GM19025 (cell line): ENCODE measurements at regions not wholly inside any gene's neighbourhood (a gene's known extent, or its start where the extent isn't known, plus 50 kb on each side); places are given as distances from the start of the nearest gene placed in this dataset.

Source experiments
- ATAC-seq: cut with Tn5 transposase; IDR thresholded peaks from one replicate; pipeline ENCODE4 v1.9.1; 2021; ENCODE audit warnings: mild to moderate bottlenecking, low read depth, moderate library complexity; ENCODE audit not compliant: unreplicated experiment

- ATAC-seq = no peak
These were observed 364.9 kb upstream of the PMFBP1 start for GRCh38 chr16:72536723-72537435.

DNA sequence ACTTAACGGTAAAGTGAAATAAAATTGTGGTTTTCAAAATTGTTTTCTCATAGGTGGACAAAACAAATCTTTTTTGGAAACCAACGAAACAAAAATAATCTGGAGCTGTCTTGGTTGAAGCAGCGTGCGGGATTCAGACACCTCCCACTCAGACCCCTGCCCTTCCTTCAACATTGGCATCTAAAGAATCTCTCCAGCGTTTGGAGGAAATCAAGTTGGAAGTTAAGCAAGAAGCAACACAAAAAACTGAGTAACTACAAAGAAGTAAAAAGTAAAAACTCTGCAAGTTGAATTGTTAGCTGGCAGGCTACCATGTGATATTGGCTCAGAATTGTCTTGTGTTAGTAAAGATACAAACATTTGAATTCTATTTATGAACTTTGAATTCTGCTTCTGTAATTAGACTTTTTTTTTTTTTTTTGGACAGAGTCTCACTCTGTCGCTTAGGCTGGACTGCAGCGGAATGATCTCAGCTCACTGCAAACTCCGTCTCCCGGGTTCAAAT lies 361.0 kb upstream of the PMFBP1 start:
- ATAC-seq = no peak

DNA sequence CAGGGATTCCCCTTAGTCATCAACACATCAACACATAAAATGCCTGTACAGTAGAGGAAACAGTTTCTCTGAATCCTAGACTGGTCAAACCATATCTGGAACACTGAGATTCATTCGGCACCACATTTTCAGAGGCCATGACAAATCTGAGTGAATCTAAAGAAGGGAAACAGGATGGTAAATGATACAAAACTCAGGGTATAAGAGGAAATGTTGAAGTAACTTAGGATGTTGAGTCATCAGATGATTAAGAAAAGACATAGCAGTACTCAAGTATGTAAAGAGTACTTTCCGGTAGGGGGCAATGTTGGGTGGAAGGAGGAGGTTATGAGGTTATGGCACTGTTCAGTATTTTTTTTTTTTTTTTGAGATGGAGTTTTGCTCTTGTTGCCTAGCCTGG lies 358.5 kb upstream of the PMFBP1 start:
- no peak for ATAC-seq

DNA sequence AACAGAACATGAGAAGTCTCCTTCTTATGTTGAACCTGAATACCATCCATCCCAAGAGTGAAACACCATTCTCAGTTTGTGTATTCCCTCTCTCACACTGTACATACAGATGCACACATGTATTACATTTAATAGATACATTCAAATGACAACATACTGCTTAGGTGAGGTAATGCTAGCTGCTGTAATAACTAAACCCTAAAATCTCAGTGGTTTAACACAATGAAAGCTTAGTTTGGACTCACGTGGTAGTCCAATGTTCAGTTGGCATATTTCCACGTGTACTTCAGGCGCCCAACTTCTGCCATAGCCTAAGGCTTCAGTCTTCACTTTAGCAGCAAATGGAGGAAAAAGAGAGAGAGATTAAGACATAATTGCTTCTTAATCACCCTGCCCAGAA lies 351.1 kb upstream of the PMFBP1 start:
- ATAC-seq = no peak

- no peak for ATAC-seq
These were observed 345.2 kb upstream of the PMFBP1 start for GRCh38 chr16:72517154-72517553.

GRCh38 chr16:72511171-72511570 lies 339.2 kb upstream of the PMFBP1 start:
- no peak for ATAC-seq

GRCh38 chr16:72508191-72508590 lies 336.2 kb upstream of the PMFBP1 start:
- ATAC-seq = no peak

- no peak for ATAC-seq
These were observed 330.6 kb upstream of the PMFBP1 start for GRCh38 chr16:72502594-72503005.

- no peak for ATAC-seq
These were observed 330.0 kb upstream of the PMFBP1 start for GRCh38 chr16:72501739-72502593.

DNA sequence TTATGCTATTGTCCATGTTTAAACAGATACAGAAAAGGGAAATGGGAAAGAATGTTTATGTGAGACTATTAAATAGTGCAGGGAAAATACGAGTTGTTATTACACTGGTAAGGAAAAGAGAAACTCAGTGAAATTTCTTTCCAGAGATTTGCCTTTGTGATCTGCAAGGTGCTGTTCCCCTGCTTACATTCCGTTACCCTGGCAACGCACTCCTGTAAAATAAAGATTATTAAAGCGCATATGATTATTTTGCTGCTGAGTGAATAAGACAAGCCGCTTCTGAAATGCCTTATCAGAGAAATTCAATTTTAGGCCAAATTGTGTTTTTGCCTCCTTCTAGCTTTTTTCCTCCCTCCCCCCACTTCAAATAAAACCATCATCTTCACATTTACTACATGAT lies 328.6 kb upstream of the PMFBP1 start:
- ATAC-seq = no peak

- ATAC-seq = no peak
These were observed 321.9 kb upstream of the PMFBP1 start for GRCh38 chr16:72493716-72494415.

DNA sequence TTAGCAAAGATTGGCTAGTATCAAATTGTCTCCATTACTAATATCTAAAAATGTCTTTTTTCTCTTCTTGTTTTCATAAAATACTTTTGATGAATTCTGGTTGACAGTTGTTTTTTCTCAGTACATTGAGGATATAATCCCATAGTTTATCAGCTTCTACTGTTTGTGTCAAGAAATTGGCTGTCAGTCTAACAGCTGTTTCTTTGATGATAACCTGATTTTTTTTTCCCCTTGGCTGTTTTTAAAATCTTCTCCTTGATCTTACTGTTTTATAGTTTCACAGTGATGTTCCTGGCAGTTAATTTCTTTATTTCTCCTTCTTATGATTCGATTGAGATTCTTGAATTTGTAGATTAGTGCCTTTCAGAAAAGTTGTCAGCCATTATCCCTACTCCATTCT lies 315.3 kb upstream of the PMFBP1 start:
- ATAC-seq = no peak

DNA sequence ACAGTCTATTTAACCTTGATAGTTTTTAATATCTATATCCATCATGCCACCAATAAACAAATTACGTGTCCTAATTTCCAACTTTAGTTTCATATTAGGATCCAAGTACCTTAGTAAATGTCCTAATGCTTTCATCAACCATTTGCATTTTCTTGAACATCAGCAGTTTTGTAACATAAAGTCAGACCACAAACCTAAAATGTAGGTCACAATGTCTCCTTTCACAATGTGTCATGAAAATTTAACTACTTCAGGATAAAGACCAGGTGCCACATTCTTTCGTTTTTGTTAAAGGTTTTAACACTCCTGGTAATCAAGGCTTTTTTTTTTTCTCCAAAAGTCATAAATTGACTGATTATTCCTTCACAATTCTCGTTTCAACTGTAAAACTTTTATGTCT lies 310.7 kb upstream of the PMFBP1 start:
- no peak for ATAC-seq

DNA sequence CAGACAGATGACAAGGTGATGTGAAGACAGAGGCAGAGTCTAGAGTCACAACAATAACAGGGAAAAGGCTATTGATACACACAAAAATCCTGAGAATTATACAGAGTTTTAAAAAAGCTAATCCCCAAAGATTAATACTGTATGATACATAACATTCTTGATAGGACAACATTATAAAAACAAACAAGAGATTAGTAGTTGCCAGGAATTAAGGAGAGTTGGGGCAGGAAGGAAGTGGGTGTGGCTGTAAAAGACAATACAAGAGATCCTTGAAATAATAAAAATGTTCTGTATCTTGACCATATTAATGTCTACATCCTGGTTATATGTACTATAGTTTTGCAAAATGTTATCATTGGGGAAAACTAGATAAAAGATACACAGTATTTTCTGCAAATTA lies 309.5 kb upstream of the PMFBP1 start:
- no peak for ATAC-seq

DNA sequence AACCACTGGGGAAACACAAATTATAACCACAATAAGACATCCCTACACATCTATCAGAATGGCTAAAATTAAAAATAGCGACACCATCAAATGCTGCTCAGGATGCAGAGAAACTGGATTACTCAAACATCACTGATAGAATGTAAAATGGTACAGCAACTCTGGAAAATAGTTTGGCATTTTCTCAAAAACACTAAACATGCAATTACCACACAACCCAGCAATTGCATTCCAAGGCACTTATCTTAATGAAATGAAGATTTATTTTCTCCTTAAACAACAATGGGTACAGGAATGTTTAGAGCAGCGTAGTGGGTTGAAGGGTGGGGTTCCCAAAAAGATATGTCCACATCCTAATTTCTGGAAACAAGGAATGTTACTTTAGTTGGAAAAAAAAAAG lies 309.0 kb upstream of the PMFBP1 start:
- ATAC-seq = no peak

GRCh38 chr16:72475688-72476087 lies 303.7 kb upstream of the PMFBP1 start:
- no peak for ATAC-seq

DNA sequence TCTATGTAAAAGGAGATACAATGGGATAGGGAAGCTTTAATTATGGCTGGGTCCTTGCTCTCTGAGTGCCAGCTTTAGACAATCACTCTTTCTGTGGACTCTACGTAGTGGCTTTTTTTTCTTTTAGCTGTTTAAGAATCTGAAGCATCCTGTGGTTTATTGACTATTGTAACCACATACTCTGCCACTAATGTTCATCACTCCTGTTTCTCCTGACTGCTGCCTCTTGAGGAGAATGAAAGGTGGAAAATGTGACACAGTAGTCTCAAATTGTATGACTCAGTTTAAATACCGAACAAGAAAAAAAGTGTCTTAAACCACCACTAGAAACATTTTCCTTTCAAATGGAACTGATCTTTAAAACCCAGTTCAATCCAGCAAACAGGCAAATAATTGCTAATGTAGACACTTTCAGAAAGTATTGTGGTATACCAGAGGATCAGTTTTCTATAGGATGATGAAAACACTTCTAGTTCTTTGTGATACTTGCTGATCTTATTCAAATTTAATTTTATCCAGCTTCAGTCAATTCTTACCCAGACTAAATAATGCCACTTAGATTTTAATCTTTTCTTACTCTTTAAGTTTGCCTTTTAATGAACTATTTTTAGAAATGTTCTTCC lies 302.7 kb upstream of the PMFBP1 start:
- no peak for ATAC-seq

- no peak for ATAC-seq
These were observed 301.7 kb upstream of the PMFBP1 start for GRCh38 chr16:72473631-72474030.

DNA sequence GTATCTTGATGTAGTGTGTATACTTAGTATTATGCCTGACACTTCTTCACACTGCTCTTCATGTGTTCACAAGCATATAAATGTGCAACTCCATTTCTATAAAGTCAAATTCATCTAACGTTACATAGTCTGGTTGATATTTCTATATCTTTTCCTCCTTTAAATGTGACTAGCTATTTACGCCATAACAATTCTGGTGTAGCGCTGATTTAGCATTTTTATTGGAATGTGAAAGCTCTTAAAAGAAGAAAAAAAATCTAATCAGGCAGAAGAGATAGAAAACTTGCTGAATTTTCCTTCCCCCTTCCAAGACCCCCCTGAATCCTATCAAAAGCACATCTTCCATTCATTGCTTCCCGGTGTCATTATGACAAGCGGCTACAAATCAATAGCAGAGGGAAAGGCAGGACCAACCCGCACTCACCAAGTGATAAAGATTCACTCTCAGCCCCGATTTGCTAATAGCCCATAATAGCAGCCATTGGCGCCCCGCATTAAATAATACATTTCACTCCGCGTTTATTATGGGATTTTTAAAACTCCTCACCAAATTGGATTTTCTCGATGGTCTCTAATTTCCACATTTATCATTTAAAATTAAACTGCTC lies 299.5 kb upstream of the PMFBP1 start:
- no peak for ATAC-seq

DNA sequence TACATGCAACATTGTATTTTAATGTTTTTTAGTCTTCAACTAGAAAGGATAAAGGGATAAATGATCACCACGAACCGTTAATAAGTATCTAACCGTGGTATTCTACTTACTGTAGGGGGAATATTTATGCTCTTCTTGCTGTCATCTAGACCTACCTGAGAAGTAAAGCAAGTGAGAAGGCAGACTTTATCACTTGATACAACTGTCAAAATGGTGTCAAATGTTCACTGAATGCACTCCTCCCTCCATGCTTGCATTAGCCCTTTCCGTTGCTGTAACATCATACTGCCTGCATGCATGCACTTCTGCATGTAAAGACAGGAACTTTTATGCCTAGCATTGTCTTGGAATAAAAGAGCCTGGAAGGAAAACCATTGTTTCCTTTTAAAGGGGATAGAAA lies 298.6 kb upstream of the PMFBP1 start:
- ATAC-seq = no peak
